ENCODE measurements at regions not wholly inside any gene's neighbourhood (a gene's known extent, or its start where the extent isn't known, plus 50 kb on each side); places are given as distances from the start of the nearest gene placed in this dataset.

- no peak for TF ChIP-seq CTCF (IDR thresholded peaks at IDR 0.05)
- no peak for DNase-seq (ENCODE audit: low spot score)
- H3K4me3 ChIP-seq, result no peak overlapping the region
- H3K27ac ChIP-seq, result no peak overlapping the region
These were observed 187.6 kb downstream of the TEX36 start for GRCh38 chr10:125495386-125495785.

GRCh38 chr10:125494651-125495239 lies 188.2 kb downstream of the TEX36 start:
- DNase-seq (ENCODE audit: low spot score), result no peak
- no peak overlapping the region for H3K4me3 ChIP-seq
- TF ChIP-seq CTCF (IDR thresholded peaks at IDR 0.05), result no peak
- H3K27ac ChIP-seq, result no peak overlapping the region

- Histone ChIP-seq H3K27ac (no peak overlapping the region), H3K4me3 (no peak overlapping the region)
- TF ChIP-seq CTCF (IDR thresholded peaks at IDR 0.05), result no peak
- DNase-seq (ENCODE audit: low spot score), result no peak
These were observed 191.6 kb downstream of the TEX36 start for GRCh38 chr10:125491381-125491780.

- Histone ChIP-seq H3K27ac (no peak overlapping the region), H3K4me3 (no peak overlapping the region)
- TF ChIP-seq CTCF (IDR thresholded peaks at IDR 0.05), result no peak
- DNase-seq (ENCODE audit: low spot score), result no peak
These were observed 193.2 kb downstream of the TEX36 start for GRCh38 chr10:125489731-125490130.

- H3K27ac ChIP-seq, result no peak overlapping the region
- TF ChIP-seq CTCF (IDR thresholded peaks at IDR 0.05), result no peak
- no peak for DNase-seq (ENCODE audit: low spot score)
- no peak overlapping the region for H3K4me3 ChIP-seq
These were observed 197.3 kb downstream of the TEX36 start for GRCh38 chr10:125485665-125486064.

- Histone ChIP-seq H3K27ac (no peak overlapping the region), H3K4me3 (no peak overlapping the region)
- DNase-seq (ENCODE audit: low spot score), result no peak
- TF ChIP-seq CTCF (IDR thresholded peaks at IDR 0.05), result no peak
These were observed 198.8 kb downstream of the TEX36 start for GRCh38 chr10:125484035-125484732.

- no peak overlapping the region for H3K4me3 ChIP-seq
- no peak for DNase-seq (ENCODE audit: low spot score)
- H3K27ac ChIP-seq, result no peak overlapping the region
- TF ChIP-seq CTCF (IDR thresholded peaks at IDR 0.05), result no peak
These were observed 200.3 kb downstream of the TEX36 start for GRCh38 chr10:125482637-125483036.
